Thoracic aorta (tissue), 2 donors: ENCODE measurements at regions not wholly inside any gene's neighbourhood (a gene's known extent, or its start where the extent isn't known, plus 50 kb on each side); places are given as distances from the start of the nearest gene placed in this dataset.

Experiments used
- ATAC-seq: fragments of 150-250 bp; one replicate; pipeline ENCODE4 v1.8.0; 2017; ENCODE audit warnings: low read depth; ENCODE audit not compliant: insufficient number of reproducible peaks, low FRiP score
- DNase-seq: peaks from one replicate; pipeline ENCODE4 v3.0.0-alpha.2; 2020; ENCODE audit warnings: low spot score
- H3K27ac ChIP-seq, 2 donors: fragments of 200-600 bp; sonication (generic); 1 replicate in 1 of 2; 2 replicates in 1 of 2; pipeline ENCODE4 v1.5.1; 2016; ENCODE audit warnings: mild to moderate bottlenecking in 2 of 2, moderate library complexity in 2 of 2
- H3K27me3 ChIP-seq: fragments of 200-600 bp; sonication (generic); replicated peaks from 2 replicates; pipeline ENCODE4 v1.6.0; 2016; ENCODE audit warnings: mild to moderate bottlenecking; ENCODE audit not compliant: insufficient read depth
- H3K36me3 ChIP-seq: fragments of 200-600 bp; sonication (generic); one replicate; pipeline ENCODE4 v1.5.1; 2016
- H3K4me1 ChIP-seq, 2 donors: fragments of 200-600 bp; sonication (generic); 1 replicate in 1 of 2; 2 replicates in 1 of 2; pipeline versions ENCODE4 v1.5.1 to v1.6.0; 2016; ENCODE audit warnings: low read depth in 2 of 2, mild to moderate bottlenecking in 1 of 2; ENCODE audit not compliant: control insufficient read depth in 1 of 2
- H3K4me3 ChIP-seq: fragments of 200-600 bp; sonication (generic); 2 replicates; pipeline ENCODE4 v1.5.1; 2016; ENCODE audit warnings: mild to moderate bottlenecking
- H3K9me3 ChIP-seq: fragments of 200-600 bp; sonication (generic); 2 replicates; pipeline ENCODE4 v1.5.1; 2016
- TF ChIP-seq, protein P1 (sequence below): fragments of 200-600 bp; sonication (generic); IDR thresholded peaks from one replicate; pipeline ENCODE4 v1.5.1; 2019; ENCODE audit warnings: antibody characterized with exemption

DNA sequence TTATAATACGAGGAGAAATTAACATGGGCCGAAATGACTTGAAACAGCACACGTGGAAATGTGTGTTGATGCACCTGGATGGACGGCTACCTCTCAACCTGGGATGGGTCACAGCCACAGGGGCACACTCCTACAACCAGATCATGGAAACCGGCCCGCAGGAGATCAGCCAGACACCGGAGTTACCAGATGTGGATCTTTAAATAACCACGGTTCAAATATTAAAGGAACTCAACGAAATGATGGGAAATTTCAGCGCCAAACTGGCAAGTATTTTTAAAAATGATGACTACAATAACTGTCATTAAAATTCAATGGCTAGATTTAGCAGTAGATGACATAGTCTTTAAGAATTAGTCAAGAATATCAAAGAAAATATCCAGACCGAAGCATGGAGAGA is 166.9 kb upstream of the GPR12 start:
- no peaks in the 10 kb centered on the region for H3K27me3 ChIP-seq
- TF ChIP-seq, protein P1, sequence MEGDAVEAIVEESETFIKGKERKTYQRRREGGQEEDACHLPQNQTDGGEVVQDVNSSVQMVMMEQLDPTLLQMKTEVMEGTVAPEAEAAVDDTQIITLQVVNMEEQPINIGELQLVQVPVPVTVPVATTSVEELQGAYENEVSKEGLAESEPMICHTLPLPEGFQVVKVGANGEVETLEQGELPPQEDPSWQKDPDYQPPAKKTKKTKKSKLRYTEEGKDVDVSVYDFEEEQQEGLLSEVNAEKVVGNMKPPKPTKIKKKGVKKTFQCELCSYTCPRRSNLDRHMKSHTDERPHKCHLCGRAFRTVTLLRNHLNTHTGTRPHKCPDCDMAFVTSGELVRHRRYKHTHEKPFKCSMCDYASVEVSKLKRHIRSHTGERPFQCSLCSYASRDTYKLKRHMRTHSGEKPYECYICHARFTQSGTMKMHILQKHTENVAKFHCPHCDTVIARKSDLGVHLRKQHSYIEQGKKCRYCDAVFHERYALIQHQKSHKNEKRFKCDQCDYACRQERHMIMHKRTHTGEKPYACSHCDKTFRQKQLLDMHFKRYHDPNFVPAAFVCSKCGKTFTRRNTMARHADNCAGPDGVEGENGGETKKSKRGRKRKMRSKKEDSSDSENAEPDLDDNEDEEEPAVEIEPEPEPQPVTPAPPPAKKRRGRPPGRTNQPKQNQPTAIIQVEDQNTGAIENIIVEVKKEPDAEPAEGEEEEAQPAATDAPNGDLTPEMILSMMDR: no peak
- no peaks in the 10 kb centered on the region for H3K36me3 ChIP-seq
- no peak for ATAC-seq
- no peak overlapping the region for H3K27ac ChIP-seq
- H3K4me1 ChIP-seq: no peaks in the 10 kb centered on the region
- H3K4me3 ChIP-seq: no peak overlapping the region
- H3K9me3 ChIP-seq: no peaks in the 10 kb centered on the region
- DNase-seq: no peak

DNA sequence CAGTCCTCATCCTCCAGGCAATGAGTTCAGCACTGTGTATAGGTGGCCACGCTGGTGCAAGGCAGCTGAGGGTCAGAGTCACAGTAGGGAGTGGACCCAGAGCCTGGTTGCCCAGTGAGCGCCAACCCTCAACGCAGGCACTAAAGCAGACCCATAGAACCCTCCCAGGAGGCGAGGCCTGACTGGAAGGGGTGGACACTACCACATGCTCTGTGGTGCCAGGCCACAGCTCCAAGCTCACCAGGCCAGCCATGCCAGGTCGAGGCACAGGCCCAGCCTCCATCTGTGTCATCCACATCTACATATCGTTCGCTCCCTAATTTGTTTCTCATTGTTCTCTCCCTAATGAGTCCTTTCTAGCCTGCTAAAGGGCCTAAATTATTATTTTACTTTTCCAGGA is 165.8 kb upstream of the GPR12 start:
- TF ChIP-seq, protein P1: no peak
- H3K27ac ChIP-seq: no peak overlapping the region
- H3K4me3 ChIP-seq: no peak overlapping the region
- ATAC-seq: no peak
- no peaks in the 10 kb centered on the region for H3K36me3 ChIP-seq
- no peaks in the 10 kb centered on the region for H3K4me1 ChIP-seq
- no peaks in the 10 kb centered on the region for H3K27me3 ChIP-seq
- no peak for DNase-seq
- no peaks in the 10 kb centered on the region for H3K9me3 ChIP-seq

- ATAC-seq: no peak
- no peaks in the 10 kb centered on the region for H3K36me3 ChIP-seq
- H3K27me3 ChIP-seq: no peaks in the 10 kb centered on the region
- no peak for DNase-seq
- H3K4me3 ChIP-seq: no peak overlapping the region
- no peaks in the 10 kb centered on the region for H3K9me3 ChIP-seq
- TF ChIP-seq, protein P1: no peak
- no peak overlapping the region for H3K27ac ChIP-seq
- no peaks in the 10 kb centered on the region for H3K4me1 ChIP-seq
Measured at GRCh38 chr13:26923824-26924605, 163.4 kb upstream of the GPR12 start.

- Histone ChIP-seq H3K27me3 (no peaks in the 10 kb centered on the region), H3K4me3 (no peak overlapping the region), H3K36me3 (no peaks in the 10 kb centered on the region), H3K9me3 (no peaks in the 10 kb centered on the region), H3K27ac (no peak overlapping the region), H3K4me1 (no peaks in the 10 kb centered on the region)
- TF ChIP-seq, protein P1: no peak
- DNase-seq: no peak
- no peak for ATAC-seq
Measured at GRCh38 chr13:26921918-26922317, 161.3 kb upstream of the GPR12 start.

DNA sequence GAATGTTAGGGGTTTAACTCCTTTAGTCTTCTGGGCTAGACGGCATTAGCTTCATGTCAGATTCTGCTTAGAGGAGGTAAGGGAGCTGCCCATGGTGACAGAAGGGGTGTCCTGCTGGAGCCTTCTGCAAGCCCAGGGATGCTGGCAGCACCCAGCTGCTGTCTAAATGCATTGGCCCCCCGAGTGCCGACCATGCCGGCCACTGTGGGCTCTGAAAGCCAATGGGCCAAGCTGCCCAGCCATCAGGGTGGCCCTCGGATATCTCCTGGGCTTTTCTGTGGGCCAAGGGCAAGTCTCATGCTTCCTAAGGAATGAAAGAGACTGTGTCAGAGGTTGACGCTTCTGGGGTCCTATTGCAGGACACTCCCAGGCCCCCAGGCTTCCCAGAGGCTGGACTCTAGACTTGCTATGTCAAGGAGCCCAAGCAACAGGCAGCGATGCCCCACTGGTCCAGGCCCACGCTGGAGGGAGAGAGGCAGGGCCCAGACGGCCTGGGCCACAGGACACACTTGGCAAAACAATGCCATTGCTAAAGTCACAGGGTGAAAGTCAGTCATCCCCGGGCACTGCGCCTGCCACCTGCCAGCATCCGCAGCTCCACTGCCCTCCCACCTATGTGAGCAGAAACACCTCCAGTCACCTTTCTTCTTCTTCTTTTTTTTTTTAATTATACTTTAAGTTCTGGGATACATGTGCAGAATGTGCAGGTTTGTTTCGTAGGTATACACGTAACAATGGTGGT is 160.2 kb upstream of the GPR12 start:
- Histone ChIP-seq H3K27ac (no peak overlapping the region), H3K9me3 (no peaks in the 10 kb centered on the region), H3K4me3 (no peak overlapping the region), H3K4me1 (no peaks in the 10 kb centered on the region), H3K27me3 (no peaks in the 10 kb centered on the region), H3K36me3 (no peaks in the 10 kb centered on the region)
- ATAC-seq (no peak), DNase-seq (no peak)
- TF ChIP-seq, protein P1: no peak
